DND-41 (cell line): ENCODE measurements at regions not wholly inside any gene's neighbourhood (a gene's known extent, or its start where the extent isn't known, plus 50 kb on each side); places are given as distances from the start of the nearest gene placed in this dataset.

Source experiments
- CTCF ChIP-seq: IDR thresholded peaks from 2 replicates; pipeline ENCODE4 v1.5.1; 2012; ENCODE audit warnings: borderline replicate concordance, low read length, moderate library complexity, mild to moderate bottlenecking; ENCODE audit not compliant: poor library complexity, severe bottlenecking; ENCODE audit errors: extremely low read depth
- EZH2 ChIP-seq: IDR thresholded peaks from 3 replicates; pipeline ENCODE4 v1.6.1; 2012; ENCODE audit warnings: borderline replicate concordance, low read depth, mild to moderate bottlenecking, moderate library complexity, low read length, inconsistent platforms; ENCODE audit not compliant: severe bottlenecking

DNA sequence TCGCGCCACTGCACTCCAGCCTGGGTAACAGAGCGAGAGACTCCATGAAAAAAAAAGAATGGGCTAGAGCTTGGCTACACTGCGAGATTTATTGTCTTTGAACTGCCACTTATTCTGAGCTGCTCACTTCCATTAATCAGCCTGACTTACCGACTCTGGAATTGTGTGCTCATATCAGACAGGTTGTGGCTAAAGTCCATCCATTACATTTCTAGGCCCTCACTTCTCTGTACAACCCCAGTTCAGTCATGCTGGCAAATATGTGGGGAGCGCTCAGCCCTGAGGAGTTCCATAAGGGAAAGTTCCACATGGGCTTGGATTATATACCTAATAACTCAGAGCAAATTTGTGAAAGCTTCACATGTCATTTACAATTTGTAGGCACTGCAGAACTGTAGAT lies 270.6 kb downstream of the TRIML1 start:
- no peak for TF ChIP-seq CTCF
- no peak for TF ChIP-seq EZH2
